Left kidney (tissue), 1 donor: ENCODE measurements at regions not wholly inside any gene's neighbourhood (a gene's known extent, or its start where the extent isn't known, plus 50 kb on each side); places are given as distances from the start of the nearest gene placed in this dataset.
"Not testable (repeated sequence)": the region's sequence is repeated elsewhere in the genome, so short reads cannot be mapped to it uniquely, and the experiment has no call there.

Experiments used
- DNase-seq: peaks from one replicate; pipeline ENCODE4 v3.0.0-alpha.2; 2013

DNA sequence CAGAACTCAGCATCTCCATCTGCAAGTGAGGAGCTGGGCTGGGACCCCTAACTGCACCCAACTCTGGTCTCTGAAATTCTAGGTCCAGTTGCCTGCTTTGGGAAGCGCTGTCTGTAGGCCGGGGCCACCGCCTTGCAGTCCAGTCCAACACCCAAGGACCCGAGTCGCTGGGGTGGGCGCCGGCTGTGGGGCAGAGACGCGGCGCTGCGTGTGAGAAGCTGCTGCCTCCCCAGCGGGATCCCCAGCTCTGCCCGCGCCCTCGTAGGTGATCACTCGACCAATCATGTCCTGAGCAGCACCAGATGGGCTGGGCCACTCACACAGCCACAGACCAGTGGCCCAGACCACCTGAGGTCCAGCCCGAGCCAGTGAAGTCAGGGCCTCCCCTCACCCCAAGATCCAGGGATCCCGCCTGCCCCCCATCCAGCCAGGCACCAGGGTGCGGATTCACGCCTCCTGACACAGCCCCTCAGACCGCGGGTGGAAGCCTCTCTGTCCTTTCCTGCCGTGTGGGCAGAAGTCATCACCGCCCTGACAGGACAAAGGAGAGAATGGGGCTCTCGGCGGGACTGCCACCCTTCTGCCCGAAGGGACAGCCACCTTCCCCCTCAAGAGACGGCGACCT lies 67.4 kb upstream of the ADGRA1 start:
- DNase-seq = no peak

DNA sequence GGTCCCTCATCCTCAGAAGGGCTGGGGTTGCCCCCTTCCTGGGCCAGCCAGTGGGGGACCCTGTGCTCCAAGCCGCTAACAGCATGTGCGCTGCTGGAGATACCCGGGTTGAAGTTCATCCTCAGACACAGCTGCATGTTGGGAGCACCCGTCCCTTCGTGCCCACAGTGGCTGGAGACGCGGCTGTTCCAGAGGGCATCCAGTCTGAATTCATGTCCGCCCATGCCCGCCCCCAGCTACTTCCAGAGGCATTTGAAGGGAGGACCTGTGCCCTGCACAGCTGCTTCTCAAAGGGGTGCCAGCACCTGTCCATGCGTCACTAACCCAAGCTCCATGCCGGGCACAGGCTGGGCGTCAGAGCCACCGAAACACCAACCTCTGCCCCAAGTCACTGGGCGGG lies 68.1 kb upstream of the ADGRA1 start:
- no peak for DNase-seq

DNA sequence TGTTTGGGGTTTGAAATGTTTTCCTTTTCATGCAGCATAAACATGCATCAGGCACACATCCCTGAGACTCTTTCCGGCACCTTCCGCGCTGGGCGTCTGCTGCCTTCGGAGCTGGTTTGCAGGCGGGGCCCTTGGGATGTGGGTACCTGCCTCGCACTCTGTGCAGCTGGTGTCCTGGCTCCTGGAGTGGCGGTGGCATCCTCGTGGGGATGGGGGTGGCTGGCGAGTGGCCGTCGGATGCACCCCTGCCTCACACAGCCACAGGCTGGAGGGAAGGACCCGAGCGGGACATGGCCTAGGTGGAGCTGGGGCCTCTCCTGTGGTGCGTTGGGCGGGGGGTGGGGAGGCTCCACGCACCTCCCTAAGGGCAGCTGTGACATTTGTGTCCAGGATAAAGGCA lies 68.5 kb upstream of the ADGRA1 start:
- DNase-seq = no peak

DNA sequence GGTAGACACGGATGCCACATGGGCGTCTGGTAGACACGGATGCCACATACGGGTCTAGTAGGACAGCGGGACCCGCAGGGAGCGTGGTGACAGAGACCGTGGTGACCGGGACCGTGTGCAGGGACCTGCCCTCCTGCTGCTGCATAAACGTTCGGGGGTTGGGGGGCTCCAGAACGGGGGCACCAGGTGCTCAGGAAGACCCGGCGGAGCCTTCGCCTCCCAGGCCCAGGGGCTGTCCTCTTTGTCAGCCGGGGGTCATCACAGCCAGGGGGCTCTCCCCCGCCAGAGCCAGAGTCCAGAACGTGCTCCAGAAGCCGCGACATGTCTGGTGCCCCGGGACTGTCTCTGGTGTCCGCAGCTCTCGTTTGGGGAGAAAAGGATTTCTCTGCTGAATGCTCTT lies 69.2 kb upstream of the ADGRA1 start:
- no peak for DNase-seq

GRCh38 chr10:133017203-133017601 lies 70.5 kb upstream of the ADGRA1 start:
- no peak for DNase-seq

- no peak for DNase-seq
These were observed 71.1 kb upstream of the ADGRA1 start for GRCh38 chr10:133016493-133017202.

DNA sequence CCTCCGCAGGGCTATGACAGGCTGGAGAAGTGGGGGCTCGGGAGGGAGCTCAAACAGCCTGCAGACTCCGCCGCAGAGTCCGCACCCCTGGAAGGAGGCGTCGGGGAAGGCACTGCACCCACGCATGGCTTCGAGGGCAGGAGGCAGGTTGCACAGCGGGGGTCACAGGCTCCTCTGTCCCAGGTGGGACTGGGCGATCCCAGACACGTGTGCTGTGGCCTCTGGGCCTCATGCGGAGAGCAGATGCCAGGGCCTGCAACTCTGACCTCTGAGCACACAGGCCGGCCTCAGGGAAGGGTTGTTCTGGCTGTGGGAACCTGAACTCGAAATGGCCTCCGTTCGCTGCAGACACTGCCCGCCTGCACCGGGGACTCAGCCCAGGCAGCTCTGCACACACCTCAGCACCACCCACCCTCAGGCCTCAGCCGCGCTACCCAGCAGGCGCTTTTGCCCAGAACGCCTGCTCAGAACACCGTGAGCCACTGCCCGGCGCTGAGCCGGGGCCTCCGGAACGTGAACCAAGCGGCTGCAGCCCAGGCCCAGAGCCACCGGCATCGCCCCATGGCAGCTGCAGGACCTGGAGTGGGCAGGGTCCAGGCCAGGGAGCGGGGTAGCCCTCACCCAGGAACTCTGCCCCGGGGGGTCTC lies 71.8 kb upstream of the ADGRA1 start:
- no peak for DNase-seq

GRCh38 chr10:133015321-133015720 lies 72.4 kb upstream of the ADGRA1 start:
- no peak for DNase-seq

GRCh38 chr10:133014416-133015210 lies 72.2 kb upstream of the CFAP46 start:
- DNase-seq = no peak

- no peak for DNase-seq
These were observed 71.1 kb upstream of the CFAP46 start for GRCh38 chr10:133013463-133013862.

- no peak for DNase-seq
These were observed 70.4 kb upstream of the CFAP46 start for GRCh38 chr10:133012573-133013359.

GRCh38 chr10:133011882-133012281 lies 69.5 kb upstream of the CFAP46 start:
- no peak for DNase-seq

DNA sequence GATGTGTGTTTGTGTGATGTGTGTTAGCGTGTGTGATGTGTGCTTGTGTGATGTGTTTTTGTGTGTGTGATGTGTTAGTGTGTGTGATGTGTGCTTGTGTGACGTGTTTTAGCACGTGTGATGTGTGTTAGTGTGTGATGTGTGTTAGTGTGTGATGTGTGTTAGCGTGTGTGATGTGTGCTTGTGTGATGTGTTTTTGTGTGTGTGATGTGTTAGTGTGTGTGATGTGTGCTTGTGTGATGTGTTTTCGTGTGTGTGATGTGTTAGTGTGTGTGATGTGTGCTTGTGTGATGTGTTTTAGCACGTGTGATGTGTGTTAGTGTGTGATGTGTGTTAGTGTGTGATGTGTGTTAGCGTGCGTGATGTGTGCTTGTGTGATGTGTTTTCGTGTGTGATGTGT lies 69.0 kb upstream of the CFAP46 start:
- DNase-seq = not testable (repeated sequence)

DNA sequence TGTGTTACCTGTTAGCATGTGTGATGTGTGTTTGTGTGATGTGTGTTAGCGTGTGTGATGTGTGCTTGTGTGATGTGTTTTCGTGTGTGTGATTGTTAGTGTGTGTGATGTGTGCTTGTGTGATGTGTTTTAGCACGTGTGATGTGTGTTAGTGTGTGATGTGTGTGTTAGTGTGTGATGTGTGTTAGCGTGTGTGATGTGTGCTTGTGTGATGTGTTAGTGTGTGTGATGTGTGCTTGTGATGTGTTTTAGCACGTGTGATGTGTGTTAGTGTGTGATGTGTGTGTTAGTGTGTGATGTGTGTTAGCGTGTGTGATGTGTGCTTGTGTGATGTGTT lies 68.4 kb upstream of the CFAP46 start:
- DNase-seq = not testable (repeated sequence)

DNA sequence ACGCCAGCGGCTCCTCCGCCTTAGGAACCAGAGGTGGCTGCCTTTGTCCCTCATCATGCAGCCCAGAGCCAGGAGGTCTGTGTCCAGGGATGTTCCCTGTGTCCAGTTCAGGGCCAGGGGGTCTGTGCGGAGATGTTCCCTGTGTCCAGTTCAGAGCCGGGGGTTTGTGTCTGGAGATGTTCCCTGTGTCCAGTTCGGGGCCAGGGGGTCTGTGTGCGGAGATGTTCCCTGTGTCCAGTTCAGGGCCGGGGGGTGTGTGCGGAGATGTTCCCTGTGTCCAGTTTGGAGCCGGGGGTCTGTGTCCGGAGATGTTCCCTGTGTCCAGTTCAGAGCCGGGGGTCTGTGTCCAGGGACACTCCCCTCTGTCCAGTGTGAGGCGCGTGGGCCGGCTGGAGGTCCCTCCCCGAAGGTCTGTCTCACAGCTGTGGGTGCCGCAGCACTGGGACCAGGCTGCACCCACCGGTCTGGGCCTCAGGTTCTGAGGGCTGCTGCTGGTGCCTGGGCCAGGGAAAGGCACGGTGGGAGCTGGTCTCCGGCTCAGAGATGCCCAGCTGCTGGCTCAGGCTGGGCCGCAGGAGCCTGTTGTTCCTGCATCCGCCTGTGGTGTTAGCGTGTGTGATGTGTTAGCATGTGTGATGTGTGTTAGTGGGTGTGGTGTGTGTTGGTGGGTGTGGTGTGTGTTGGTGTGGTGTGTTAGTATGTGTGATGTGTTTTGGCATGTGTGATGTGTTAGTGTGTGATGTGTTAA lies 67.9 kb upstream of the CFAP46 start:
- DNase-seq = no peak

- DNase-seq = no peak
These were observed 67.0 kb upstream of the CFAP46 start for GRCh38 chr10:133009218-133009950.

DNA sequence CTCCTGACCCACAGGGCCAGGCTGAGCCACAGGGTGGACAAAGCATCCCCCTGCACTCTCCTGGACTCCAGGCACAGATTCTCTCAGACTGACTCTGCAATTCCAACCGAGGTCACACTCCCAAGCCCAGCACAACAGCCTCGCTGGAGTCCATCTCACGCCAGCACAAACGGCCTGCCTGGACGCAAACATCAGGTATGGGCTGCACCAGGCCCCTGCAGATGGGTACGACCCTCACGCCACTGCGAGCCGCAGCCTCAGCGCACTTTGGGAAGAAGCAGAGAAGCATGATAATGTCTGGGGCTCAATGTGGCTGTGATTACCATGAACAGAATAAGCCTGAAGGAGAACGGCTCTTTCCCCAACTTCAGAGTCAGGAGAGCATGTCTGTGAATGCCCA lies 66.4 kb upstream of the CFAP46 start:
- no peak for DNase-seq

DNA sequence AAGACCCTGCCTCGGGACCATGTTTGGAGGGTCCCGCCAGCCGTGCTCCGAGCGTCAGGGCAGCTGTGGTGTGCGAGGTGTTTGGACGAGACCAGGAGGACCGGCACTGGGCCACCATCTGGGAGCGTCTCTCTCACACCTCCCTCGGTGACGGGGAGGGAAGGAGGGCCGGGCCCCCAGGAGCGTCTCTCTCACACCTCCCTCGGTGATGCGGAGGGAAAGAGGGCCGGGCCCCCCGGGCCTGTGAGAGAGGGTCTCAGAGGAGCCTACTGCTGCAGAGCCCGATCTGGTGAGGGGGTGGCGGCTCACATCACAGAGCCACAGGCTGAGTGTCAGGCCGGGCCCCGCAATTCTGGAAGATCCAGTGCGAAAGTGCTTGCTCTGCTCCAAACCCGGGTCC lies 65.8 kb upstream of the CFAP46 start:
- DNase-seq = no peak

DNA sequence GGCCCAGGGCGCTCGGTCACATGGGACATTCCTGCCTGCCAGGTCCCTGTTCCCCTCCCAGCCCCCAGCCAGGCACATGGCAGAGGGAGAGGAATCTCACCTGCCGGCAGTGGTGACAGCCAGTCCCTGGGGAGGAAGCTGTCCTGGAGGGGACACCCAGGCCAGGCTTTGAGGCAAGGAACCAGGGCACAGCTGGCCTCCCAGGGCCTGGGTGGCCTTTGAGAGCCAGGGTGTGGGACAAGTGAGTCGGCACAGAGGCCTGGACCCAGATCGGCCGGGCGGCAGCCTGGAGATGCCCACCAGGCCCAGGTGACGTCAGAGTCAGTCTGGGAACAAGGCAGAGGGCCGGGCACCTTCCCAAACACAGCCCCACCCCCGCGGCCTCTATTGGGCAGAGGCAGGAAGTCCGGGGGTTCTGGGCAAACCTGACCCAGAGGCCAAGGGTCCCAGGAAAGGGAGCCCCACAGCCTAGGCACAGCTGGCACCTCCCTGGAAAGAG lies 65.0 kb upstream of the CFAP46 start:
- no peak for DNase-seq

DNA sequence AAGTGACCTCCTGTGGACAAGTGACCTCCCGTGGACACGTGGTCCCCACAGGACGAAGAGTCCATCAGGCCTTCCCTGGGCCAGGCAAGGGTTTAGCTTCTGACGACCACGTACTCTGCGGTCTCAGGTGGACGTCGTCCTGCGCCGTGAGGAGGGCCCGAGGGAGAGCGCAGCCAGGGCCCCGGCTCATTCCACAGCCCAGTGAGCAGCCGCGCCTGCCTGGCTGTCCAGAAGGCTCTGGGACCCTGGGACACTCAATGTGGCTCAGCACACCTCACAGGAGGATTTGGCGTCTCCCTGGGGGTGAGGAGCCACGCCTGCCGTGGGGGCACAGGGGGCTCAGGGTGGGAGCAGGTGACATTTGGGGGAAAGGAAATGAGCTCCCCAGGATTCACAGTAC lies 64.4 kb upstream of the CFAP46 start:
- DNase-seq = no peak
